ENCODE measurements at regions not wholly inside any gene's neighbourhood (a gene's known extent, or its start where the extent isn't known, plus 50 kb on each side); places are given as distances from the start of the nearest gene placed in this dataset.

DNA sequence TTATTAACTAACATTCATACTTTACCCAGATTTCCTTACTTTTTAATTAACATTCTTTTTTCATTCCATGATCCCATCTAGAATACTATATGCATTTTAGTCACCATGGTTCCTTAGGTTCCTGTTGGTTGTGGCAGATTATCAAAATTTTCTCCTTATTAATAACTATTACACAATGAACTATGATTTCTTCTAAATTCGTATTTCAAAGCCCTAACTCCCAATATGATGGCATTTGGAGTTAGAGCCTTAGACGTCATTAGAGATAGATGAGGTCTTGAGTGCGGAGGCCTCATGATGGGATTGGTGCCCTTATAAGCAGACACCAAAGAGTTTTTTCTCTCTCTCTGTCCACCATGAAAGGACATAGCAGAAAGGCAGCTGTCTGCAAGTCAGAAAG is 485.4 kb downstream of the TLR4 start (continued):
- TF ChIP-seq RBAK (tag by site-specific recombination; IDR thresholded peaks at IDR 0.05) (no peak), ZSCAN5A (tag by site-specific recombination; IDR thresholded peaks at IDR 0.05) (no peak), ZFHX2 (tag by site-specific recombination; conservative IDR thresholded peaks at IDR 0.05) (no peak)

- Histone ChIP-seq H3K36me3 (ENCODE audit: control insufficient read depth in 2 of 2, insufficient read depth in 1 of 2, low read length in 2 of 2) (no peaks in the 10 kb centered on the region), H3K9me3 (ENCODE audit: control insufficient read depth, insufficient read depth, low read depth, low read length) (no peaks in the 10 kb centered on the region), H3K4me3 (ENCODE audit: low read depth, low read length) (no peak overlapping the region), H3K4me1 (ENCODE audit: control insufficient read depth, insufficient read depth, low read length) (no peaks in the 10 kb centered on the region), H3K27ac (ENCODE audit: extremely low read depth, low read depth, low read length) (no peak overlapping the region)
- ChIA-PET POLR2A (no interaction called here), CTCF (interaction anchor here (1.3 kb wide), 1 partner anchor 23 kb away, joined by 3 read pairs; no protein-coding TSS in a partner anchor)
- no peak for TF ChIP-seq ZNF311 (tag by site-specific recombination; IDR thresholded peaks at IDR 0.05; ENCODE audit: borderline replicate concordance)
- no peak for TF ChIP-seq ZBTB49 (tag by site-specific recombination; IDR thresholded peaks at IDR 0.05; ENCODE audit: low read depth)
- TF ChIP-seq BCL11A (tag by site-specific recombination; IDR thresholded peaks at IDR 0.05; ENCODE audit: low read depth), result no peak
- no peak for TF ChIP-seq OSR2 (tag by site-specific recombination; IDR thresholded peaks at IDR 0.05)
- TF ChIP-seq YY2 (tag by site-specific recombination; IDR thresholded peaks at IDR 0.05), result no peak
- no peak for TF ChIP-seq KLF7 (tag by site-specific recombination; IDR thresholded peaks at IDR 0.05; ENCODE audit: borderline replicate concordance)
- no peak for TF ChIP-seq ZNF658 (tag by site-specific recombination; IDR thresholded peaks at IDR 0.05)
- TF ChIP-seq ZNF549 (tag by site-specific recombination; IDR thresholded peaks at IDR 0.05), result no peak
- no peak for TF ChIP-seq IKZF3 (tag by site-specific recombination; IDR thresholded peaks at IDR 0.05)
- no peak for TF ChIP-seq ZNF473 (tag by site-specific recombination; IDR thresholded peaks at IDR 0.05)
- TF ChIP-seq ZFP69B (tag by site-specific recombination; IDR thresholded peaks at IDR 0.05), result no peak
- no peak for TF ChIP-seq ZNF514 (tag by site-specific recombination; IDR thresholded peaks at IDR 0.05)
- TF ChIP-seq GLI2 (tag by site-specific recombination; IDR thresholded peaks at IDR 0.05; ENCODE audit: borderline replicate concordance, low read depth), result no peak
These were observed 488.6 kb downstream of the TLR4 start for GRCh38 chr9:118192807-118193206.

DNA sequence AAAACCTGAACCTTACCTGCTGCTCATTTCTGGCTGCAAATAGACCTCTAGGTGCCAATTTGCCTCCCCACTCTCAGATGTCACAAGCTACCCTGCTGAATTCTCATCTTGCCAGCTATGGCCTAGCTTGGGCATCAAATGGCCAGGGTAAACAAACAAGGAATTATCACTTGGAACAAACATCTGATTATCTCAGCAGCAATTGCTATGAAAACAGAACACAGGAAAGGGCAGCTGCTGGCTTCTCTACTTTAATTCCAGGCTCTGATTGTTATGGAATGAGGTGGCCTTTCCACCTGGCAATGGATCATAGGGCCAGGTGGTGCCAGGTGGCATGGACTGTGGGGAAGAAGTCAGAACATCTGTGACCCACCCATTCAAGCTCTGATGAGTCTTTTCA is 505.1 kb downstream of the TLR4 start:
- H3K36me3 ChIP-seq (ENCODE audit: control insufficient read depth in 2 of 2, insufficient read depth in 1 of 2, low read length in 2 of 2), result no peaks in the 10 kb centered on the region
- TF ChIP-seq ZNF610 (tag by site-specific recombination; IDR thresholded peaks at IDR 0.05; ENCODE audit: borderline replicate concordance) (no peak), ZNF221 (tag by site-specific recombination; IDR thresholded peaks at IDR 0.05; ENCODE audit: borderline replicate concordance) (no peak), KLF16 (tag by site-specific recombination; IDR thresholded peaks at IDR 0.05) (no peak), ZNF518A (tag by site-specific recombination; conservative IDR thresholded peaks at IDR 0.05; ENCODE audit: low read depth) (no peak), BCL11A (tag by site-specific recombination; IDR thresholded peaks at IDR 0.05; ENCODE audit: low read depth) (no peak), ZNF664 (tag by site-specific recombination; IDR thresholded peaks at IDR 0.05) (no peak), ZNF548 (tag by site-specific recombination; IDR thresholded peaks at IDR 0.05) (no peak), ZNF426 (tag by site-specific recombination; IDR thresholded peaks at IDR 0.05) (no peak), ZNF701 (tag by site-specific recombination; IDR thresholded peaks at IDR 0.05) (no peak)
- TF ChIP-seq, protein P1, sequence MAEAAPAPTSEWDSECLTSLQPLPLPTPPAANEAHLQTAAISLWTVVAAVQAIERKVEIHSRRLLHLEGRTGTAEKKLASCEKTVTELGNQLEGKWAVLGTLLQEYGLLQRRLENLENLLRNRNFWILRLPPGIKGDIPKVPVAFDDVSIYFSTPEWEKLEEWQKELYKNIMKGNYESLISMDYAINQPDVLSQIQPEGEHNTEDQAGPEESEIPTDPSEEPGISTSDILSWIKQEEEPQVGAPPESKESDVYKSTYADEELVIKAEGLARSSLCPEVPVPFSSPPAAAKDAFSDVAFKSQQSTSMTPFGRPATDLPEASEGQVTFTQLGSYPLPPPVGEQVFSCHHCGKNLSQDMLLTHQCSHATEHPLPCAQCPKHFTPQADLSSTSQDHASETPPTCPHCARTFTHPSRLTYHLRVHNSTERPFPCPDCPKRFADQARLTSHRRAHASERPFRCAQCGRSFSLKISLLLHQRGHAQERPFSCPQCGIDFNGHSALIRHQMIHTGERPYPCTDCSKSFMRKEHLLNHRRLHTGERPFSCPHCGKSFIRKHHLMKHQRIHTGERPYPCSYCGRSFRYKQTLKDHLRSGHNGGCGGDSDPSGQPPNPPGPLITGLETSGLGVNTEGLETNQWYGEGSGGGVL (tag by site-specific recombination; IDR thresholded peaks at IDR 0.05), result no peak
- H3K4me1 ChIP-seq (ENCODE audit: control insufficient read depth, insufficient read depth, low read length), result no peaks in the 10 kb centered on the region
- no peak overlapping the region for H3K4me3 ChIP-seq (ENCODE audit: low read depth, low read length)
- H3K9me3 ChIP-seq (ENCODE audit: control insufficient read depth, insufficient read depth, low read depth, low read length), result no peaks in the 10 kb centered on the region
- CTCF ChIA-PET, result no interaction called here
- POLR2A ChIA-PET, result no interaction called here
- no peak overlapping the region for H3K27ac ChIP-seq (ENCODE audit: extremely low read depth, low read depth, low read length)

Data from HEK293 (cell line).